ENCODE measurements at regions not wholly inside any gene's neighbourhood (a gene's known extent, or its start where the extent isn't known, plus 50 kb on each side); places are given as distances from the start of the nearest gene placed in this dataset.

- DNase-seq: no peak
Measured at GRCh38 chr12:115235880-115236279, 551.9 kb upstream of the TBX3 start.

DNA sequence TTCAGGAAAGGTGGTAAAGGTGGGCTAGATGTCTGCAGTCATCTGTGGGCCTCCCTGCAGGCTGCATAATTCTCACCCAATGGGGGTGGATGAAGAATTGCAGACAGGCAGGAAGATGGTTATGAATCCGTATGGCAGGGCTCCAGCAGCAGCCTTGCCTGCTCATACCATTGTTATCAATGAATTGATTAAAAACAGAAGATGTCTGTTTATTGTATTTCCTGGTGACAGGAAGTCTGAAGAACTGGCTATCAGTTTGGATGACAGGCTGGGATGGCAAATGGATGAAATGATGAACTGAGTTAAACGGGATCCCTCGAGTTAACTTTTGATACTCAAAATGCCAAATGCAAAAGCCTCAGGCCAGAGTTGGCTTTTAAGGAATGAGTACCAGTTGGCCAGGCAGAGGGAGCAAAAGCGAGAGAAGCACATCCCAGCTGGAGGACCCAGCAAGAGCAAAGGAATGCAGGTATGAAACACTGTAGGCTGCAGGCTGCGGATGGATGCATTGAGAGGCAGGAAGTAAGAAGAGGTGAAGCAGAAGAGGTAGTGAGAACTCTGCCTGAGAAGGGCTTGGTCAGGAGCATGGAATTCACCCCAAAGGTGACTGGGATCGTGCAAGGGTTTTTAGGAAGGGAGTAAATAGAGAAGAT is 550.0 kb upstream of the TBX3 start:
- no peak for DNase-seq

DNA sequence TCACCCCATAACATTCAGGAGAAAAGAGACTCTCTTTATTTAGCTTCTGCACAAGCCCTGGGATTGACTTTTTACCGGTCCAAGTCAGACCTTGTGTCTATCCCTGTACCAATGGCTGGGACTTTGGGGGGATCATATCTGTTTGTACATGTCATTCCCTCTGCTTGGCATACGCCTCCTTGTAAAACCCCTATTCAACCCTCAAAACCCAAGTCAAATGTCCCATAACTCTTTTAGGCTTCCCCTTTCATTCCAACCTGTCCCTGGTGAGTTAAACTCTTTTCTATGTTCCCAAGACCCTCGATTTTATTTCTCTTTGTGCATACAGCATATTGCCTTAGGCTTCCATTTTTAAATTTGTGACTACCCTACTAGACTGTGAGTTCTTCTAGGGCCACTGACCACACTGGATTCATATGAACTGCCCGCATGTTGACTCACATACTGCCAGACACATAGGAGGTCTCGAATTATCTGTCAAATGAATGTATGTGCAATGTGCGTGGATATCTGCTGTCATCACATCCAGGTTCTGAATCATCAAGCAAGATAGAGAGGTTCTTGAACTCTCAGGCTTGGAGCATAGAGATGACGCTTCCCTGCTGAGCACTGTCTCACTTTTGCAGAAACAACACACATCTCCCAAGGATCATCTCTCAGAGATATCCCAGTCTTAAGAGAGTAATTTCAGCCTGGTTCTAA is 548.6 kb upstream of the TBX3 start:
- no peak for DNase-seq

DNA sequence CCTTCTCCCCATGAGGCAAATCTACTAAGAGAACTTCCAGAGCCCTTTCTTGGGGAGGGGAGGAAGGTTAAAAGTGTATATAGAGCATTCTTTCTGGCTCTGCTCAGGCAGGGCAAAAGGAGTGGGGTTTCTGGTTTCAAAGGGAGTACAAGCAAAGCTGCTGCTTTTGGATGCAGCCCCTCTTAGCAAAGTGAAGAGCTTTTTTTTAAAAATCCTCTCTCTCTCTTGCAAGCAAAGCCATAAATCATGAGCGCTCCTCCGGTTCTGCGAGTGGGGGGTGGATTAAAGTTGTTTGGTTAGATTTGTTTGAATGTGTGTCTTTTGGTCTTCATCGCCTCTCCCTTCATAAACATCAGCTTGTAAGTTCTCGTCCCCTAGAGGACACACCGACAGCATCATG is 546.6 kb upstream of the TBX3 start:
- DNase-seq: no peak

- DNase-seq: no peak
Measured at GRCh38 chr12:115229517-115229916, 545.5 kb upstream of the TBX3 start.

DNA sequence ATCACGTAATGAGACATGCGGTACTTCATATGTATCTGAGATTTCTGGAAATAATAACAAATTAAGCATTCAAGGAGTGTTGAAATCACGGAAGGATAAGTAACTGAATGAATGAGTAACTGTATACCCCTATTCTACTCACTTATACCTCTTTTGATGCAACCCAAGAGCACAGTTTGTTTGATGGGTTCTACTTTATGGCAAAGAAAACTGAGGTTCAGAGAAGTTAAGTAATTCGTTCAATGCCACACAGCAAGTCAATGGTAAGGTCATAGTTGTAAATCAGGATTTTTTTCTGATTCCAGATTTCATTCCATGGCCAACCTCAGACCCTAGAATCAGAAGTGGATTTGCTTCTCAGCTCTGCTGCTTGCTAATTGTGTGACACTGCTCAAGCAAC is 544.5 kb upstream of the TBX3 start:
- no peak for DNase-seq

GRCh38 chr12:115227137-115227615 is 543.2 kb upstream of the TBX3 start:
- DNase-seq: no peak

DNA sequence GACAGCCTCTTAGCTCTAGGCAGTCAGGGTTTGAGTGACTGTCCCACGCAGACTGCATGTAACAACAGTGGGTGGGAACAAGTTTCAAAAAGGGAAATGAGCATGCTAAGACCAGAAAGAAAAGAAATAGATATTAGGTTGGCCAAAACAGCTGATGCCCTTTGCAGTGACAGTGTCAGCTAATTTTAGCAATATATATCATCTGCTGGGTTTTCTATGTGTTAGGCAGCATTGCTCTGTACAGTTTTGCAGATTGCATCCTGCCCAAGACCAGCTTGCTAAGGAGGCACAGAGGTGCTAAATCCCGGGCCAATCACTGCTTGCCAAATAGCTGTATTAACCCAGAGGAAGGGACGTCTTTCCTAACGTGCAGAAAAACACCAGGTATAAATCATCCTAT is 541.9 kb upstream of the TBX3 start:
- DNase-seq: no peak

GRCh38 chr12:115223991-115224390 is 540.0 kb upstream of the TBX3 start:
- no peak for DNase-seq

GRCh38 chr12:115223322-115223721 is 539.3 kb upstream of the TBX3 start:
- no peak for DNase-seq

- no peak for DNase-seq
Measured at GRCh38 chr12:115222220-115222619, 538.2 kb upstream of the TBX3 start.

DNA sequence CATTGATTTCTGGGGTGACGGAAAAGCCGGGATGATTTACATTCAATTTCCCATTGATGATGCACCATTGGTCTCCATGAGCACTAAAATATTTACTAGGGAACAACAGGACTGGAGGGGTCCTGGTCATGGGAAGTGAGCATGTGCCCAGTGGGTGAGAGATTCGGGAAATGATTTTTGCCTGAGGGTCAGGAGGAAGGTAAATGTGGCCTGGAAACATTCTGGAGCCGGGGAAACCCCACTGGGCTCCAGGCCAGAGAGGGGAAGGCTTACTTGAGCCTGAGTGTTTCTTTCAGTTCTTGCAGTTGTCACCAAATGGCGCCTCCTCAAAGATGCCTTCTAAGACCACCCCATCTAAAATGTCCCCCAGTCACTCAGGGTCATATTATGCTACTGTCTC is 532.3 kb upstream of the TBX3 start:
- DNase-seq: no peak

DNA sequence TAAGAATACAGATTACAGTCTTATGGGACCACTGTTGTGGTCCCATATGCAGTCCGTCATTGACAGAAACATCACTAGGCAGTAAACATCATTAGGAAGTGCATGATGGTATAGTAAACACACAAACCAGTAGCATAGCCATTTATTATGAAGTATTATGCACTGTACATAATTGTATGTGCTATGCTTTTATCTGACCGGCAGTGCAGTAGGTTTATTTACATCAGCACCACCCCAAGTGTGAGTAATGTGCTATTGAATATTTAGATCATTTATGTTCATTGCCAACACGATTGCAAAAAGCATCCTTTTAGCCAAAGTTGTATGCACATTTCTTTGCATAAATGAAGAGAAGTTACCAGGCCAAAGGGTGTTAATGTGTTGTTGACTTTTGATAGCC is 531.6 kb upstream of the TBX3 start:
- no peak for DNase-seq

- no peak for DNase-seq
Measured at GRCh38 chr12:115213538-115214016, 529.6 kb upstream of the TBX3 start.

- DNase-seq: no peak
Measured at GRCh38 chr12:115213118-115213517, 529.1 kb upstream of the TBX3 start.

DNA sequence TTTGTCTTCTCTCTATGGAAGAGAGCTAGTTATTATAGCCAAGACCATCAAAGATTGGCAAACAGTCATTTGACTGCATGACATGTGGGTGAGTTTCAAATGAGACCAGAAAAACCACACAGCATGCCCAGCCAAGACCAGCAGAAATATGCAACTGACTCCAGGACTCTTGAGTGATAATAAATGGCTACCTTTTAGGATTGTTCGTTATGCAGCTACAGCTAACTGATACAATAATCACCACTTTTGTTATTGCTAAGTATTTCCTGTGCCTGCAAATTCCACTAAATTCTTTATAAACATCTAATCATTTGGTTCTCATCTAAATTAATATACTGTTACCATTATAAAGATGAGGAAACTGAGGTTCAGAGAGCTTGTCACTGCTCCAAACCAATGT is 528.4 kb upstream of the TBX3 start:
- no peak for DNase-seq

DNA sequence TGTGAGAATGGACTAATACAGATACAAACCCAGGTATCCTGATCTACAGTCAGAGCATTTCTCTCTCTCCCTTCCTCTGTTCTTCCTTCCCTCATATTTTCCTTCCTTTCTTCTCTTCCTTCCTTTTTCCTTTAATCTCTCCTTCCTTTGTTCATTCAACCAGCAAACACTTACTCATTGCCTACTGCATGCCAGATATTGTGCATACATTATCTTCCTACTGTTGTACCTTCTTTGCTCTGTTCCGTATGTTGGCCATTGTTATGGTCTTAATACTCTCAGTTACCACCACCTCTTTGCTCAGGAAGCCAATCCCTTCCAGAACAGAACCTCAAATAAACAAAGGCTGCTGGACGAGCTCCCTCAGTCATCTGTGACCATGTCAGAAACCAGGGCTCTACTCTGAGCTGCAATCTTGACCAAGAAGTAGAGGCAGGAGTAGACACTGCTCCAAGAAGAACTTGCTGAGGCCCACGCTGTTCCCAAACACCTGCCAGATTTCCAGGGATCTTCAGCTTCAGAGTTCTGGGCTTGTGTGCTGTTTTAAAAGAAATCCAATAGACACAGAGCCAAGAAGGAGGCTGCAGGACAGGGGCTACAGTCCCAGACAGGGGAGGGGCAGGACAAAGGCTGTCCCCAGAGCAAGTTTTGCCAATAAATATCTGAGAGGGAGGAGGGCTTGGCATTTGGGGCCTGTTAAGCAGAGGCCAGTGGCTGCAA is 526.7 kb upstream of the TBX3 start:
- DNase-seq: no peak

GRCh38 chr12:115209230-115209629 is 525.3 kb upstream of the TBX3 start:
- no peak for DNase-seq

GRCh38 chr12:115208098-115208497 is 524.1 kb upstream of the TBX3 start:
- DNase-seq: no peak

- no peak for DNase-seq
Measured at GRCh38 chr12:115207216-115207915, 523.4 kb upstream of the TBX3 start.

DNA sequence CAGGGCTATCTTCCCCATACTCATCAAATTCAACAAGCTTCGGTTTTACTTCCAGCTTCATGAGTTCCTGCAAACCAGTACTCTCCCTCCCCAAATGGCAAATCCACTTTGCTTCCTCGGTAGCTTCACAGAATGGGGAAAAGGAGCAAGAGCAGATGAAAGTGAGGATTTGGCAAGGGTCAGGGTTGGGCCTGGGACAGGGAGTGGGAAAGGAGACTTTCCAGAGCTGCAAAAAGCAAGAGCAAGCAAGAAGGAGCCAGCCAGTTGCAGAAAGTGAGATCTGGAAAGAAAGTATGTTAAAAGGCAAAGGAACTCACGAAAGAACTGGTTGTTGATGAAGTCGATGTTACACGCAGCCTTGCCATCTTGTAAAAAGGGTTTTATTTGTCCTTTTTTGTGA is 522.8 kb upstream of the TBX3 start:
- no peak for DNase-seq

DNA sequence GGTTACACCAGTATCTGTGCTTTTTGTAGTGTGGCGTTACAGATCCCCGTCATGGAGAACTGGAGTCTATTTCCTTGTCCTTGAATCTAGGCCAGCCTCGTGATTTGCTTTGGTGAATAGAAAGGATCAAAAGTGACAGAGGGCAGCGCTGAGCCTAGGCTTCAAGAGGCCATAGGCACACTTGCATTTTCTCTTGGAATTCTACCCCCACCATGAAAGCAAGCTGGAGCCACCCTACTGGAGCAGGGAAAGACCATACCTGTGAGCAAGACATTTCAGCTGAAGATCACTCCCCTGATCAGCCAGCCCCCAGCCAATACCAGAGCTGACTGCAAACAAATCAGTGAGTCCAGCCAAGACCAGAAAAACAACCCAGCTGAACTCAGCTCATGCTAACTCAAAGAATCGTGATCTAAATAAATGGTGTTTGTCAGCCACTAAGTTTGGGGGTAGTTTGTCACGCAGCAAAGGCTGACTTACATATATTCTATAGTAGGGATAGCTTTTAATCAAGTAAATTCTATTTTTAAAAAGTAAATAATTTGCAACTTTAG is 521.9 kb upstream of the TBX3 start:
- DNase-seq: no peak

Data from NCI-H524 treated with DMSO at 0.1 percent for 48 hours (cell line).